NCI-H345 treated with DMSO at 0.1 percent for 48 hours (cell line): ENCODE measurements at regions not wholly inside any gene's neighbourhood (a gene's known extent, or its start where the extent isn't known, plus 50 kb on each side); places are given as distances from the start of the nearest gene placed in this dataset.
"Not testable (repeated sequence)": the region's sequence is repeated elsewhere in the genome, so short reads cannot be mapped to it uniquely, and the experiment has no call there.

Source experiments
- DNase-seq: peaks from one replicate; lab custom pipeline; 2025; ENCODE audit not compliant: unreplicated experiment; lab: John Stamatoyannopoulos, UW

DNA sequence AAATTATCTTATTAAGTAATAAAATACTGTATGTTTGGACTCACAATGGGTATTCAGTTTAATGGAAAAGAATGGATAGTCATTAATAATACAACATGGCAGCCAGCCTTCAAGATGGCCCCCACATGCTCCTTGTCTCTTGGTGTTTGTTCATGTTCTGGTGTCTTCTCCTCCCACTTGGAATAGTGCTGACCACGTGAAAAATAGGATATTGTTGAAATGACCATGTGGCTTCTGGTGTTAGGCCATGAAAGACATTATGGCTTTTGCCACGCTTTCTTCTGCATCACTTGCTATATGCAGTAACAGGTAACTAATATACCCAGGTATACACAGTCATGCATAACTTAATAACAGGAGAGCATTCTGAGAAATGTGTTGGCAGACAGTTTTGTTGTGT is 341.0 kb downstream of the KCNJ2 start:
- DNase-seq = no peak

DNA sequence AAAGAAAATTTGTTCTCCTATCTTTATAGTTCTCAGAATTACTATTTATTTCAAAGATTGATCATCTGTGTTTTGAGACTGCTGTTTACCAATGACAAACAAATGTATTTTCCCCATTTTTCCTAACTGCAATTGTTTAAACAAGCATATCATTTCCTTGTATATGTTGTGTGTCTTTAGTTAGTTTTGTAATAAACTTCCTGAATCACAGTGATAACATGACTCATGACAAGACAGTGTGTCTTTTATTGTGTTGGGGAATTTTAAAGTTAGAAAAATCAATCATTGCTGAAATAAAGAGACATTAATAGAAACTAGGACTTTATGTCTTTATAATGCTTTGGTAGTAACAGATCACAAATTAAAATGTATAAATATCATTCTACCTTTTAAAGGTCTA is 348.5 kb downstream of the KCNJ2 start:
- DNase-seq = no peak

DNA sequence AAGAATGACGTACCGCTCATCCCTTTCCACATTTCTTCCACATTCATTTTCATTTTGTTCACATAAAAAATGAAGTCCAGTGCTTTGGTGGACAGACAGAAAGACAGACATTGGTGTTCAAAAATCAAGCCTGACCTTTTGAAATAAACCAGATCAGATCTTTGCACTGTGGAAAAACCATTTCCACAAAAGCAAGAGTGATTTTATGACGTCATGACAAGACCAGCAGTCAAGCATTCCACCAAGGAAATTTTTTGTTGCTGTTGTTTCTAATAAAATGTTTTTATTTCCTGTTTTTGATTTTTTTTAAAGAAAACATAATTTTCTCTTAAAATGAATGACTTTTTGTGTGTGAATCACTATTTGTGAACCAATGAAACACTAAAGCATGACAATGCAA is 350.0 kb downstream of the KCNJ2 start:
- no peak for DNase-seq

DNA sequence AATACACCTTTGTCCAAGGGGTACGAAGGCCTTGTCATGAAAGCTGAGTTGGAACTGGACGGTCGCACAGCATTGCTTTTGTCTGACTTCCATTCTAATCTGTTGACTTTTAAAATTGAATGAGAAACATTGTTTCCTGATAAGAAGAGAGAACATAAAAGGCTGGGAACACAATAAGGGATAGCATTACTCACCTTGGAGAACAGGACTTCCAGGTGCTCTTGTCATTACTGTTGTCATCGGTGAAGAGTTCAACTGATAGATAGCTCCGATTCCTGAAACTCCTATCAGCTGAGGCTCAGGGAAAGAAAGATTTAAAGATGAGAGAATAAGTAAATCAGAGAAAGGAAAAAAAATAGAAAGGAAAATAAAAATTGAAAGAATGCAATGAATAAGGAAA is 351.1 kb downstream of the KCNJ2 start:
- DNase-seq = peak; percentile 19

DNA sequence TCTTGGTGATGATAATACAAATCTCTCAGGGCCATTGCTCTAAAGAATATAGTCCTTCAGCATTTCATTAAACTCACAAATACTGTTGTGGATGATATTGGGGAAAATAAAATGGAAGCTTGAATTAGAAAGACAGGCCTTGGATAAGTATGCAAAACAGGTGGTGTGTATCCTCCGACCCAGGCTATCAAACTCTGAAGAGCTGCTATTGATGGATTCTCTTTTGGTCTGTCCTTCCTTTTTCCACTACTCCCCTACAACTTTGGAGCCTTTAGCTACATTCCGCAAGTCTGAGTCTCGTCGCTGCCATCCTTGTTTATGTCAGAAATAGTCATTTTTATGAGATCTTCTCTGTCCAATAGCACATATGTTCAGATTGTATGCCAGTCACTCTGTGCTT is 351.6 kb downstream of the KCNJ2 start:
- no peak for DNase-seq

DNA sequence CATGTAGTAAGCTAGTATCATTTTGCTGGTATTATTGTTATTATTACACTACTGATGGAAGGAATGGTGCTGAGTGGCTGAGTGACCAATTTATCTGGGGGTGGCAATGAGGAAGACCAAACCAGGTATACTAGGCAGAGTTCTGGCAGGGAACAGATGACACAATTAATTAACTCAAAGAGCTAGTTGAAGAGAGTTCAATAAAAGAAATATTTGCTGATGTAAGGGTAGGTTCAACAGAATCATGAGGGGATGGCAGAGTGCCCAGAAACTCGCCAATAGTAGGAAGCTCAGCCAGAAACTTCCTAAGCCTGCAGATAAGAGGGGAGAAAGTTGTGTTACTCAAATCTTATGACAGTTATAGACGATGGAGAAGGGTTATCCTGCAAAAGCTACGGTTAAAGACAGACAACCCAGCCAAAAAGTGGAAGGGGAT is 352.5 kb downstream of the KCNJ2 start:
- peak; percentile 15 for DNase-seq

DNA sequence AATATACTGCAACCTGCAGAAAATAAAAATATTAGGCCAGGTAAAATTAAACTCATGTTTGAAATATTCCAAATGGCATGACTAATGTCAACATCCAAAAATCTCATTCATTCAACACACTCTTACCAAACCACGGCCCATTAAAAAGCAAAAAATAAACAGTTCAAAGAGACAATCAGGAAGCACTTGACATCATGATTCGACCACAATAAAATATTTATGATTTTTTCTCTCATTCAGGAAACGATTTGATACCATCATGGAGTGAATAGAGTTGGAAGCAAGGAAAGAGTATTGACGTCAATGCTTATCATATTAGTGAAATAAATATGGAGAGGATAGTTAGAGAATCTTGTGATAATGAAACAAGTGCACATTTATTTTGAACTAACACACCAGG is 354.1 kb downstream of the KCNJ2 start:
- no peak for DNase-seq

DNA sequence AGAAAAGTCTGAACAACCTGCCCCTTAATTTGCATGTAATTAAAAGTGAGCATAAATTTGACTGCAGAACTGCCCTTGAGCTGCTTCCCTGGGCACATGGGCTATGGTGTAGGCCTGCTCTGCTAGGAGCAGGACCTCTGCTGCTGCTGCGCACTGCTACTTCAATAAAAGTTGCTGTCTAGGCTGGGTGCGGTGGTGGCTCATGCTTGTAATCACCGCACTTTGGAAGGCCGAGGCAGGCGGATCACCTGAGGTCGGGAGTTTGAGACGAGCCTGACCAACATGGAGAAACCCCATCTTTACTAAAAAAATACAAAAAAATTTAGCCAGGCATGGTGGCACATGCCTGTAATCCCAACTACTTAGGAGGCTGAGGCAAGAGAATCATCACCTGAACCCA is 355.7 kb downstream of the KCNJ2 start:
- DNase-seq = not testable (repeated sequence)

DNA sequence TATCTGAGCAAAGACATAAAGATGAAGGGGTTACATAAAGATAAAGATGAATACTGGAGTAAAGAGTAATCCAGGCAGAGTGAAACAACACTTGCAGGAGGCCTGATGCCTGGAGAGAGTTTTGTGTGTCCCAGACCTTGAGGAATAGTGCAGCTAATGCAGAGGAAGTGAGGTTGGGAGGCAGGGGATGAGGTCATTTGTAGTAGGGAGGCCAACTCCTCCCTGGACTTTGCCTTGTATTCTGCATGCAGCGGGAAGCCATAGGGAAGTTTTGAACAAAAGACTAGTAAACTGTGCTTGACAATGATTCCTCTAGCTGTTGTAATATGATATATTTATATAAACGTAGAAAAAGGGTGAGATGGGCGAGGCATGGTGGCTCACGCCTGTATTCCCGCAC is 356.6 kb downstream of the KCNJ2 start:
- DNase-seq = no peak

DNA sequence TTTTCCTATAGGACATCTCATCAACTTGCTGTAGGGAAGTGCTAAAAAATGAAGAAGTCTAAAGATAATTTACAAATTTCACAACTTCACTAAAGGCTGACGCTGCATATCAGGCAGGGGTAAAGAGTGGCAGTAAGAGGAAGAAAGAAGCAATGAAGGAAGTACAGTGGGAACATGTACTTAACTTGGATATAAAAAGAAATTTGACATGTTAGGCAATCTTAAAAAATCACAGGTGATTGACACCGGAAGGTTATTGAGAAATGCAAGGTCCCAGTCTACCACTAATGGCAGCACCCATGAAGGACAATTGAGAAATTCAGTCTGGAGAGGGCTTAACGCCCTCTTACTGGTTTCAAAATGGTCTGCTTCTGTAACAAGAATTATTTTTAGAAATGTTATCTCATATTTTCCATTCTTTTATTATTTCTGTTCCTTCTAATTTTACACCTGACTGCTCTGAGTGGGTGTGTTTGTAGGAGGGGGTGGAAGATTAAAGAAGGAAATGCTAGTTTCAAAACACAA is 358.1 kb downstream of the KCNJ2 start:
- DNase-seq = no peak

DNA sequence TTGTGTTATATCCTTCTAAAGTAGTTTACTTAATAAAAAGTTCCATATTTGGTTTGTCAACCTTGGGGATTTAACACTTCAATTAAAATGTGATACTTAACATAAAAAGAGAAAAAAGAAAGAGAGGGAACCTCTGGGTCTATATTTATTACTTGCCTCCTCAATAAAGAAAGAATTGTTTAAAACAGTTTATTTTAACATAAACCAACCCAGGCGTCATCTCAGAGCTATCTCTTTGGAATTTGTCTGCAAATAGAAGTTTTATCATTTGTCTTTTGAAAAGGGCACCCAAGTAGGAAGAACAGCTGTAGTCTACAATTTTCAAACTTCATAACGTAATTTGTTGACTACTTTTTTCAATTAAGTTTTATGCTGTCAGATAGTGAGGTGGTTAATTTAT is 364.1 kb downstream of the KCNJ2 start:
- DNase-seq = no peak

DNA sequence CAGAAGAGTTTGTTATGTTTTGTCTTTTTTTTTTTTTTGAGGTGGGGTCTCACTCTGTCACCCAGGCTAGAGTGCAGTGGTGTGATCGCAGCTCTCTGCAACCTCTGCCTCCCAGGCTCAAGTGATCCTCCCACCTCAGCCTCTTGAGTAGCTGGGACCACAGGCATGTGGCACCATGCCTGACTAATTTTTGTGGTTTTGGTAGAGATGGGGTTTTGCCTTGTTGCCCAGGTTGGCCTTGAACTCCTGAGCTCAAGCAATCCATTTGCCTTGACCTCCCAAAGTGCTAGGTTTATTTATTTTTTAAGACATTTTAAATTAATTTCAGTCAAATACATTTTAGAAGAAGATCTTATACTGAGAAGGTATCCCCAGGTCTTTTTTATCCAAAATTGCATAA is 366.7 kb downstream of the KCNJ2 start:
- no peak for DNase-seq

DNA sequence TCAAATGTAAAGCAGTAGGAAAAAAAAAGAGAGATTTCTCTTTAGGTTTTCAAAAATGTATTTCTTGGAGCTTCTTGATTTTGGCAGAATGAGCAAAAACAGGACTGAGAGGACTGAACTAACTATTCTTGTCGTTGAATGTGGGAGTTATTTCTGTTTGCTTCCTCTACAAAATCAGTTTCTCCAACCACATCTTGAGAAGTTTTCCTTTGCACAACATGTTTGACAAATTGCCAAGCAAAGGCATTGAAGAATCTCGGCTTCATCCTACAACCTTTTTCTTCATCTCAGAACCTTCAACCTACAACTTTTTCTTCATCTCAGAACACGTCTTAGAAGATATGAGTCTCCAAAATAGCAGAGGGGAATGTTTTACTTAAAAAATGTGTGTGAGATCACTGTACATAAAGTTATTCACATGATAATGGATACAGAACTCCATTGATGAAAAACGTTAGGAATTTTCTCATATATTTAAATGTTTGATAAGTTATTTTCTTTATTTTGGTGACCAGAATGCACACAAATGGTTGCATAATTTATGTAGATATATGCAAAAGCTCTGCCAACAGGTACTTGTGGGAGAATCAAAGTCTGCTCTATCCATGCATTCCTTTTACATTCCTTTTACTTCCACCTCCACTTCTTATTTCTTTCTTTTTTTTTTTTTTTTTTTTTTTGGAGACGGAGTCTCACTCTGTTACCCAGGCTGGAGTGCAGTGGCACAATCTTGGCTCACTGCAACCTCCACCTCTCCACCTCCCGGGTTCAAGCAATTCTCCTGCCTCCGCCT is 370.0 kb downstream of the KCNJ2 start:
- DNase-seq = no peak

DNA sequence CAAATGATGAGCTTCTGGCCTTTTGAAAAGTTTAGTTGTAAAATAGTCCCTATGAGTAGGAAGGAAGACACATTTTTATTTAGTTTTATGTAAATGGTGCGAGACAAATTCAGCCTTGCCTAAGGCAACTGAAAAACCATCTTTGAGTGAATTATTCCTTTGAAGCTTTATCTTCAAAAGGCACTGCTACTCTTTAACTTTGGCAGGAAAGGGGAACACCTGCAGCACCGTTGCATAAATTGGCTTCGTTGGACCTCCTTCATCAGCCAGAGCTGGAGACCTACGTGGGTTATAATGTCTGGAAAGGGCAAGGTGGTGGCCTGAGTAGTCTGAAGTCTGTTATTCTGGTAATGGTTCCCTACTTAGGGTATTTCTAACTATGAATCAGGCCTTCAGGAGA is 373.5 kb downstream of the KCNJ2 start:
- DNase-seq = no peak

DNA sequence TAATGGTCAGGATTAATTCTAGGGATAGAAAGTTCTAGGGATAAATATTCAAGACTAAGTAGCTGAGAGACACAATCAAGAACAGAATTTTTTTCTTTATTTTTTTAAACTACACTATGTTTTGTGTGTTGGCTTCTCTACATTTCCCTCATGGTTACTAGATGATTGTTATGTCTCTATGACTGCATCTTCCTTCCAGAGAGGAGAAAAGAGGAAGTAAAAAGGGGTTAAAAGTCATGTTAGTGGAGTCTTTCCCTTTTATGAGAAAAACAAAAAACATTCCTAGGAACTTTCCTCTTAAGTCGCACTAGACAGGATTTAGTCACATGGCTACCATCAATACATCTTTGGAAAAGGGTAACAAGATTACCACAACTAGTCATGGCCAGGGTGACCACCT is 375.0 kb downstream of the KCNJ2 start:
- no peak for DNase-seq

DNA sequence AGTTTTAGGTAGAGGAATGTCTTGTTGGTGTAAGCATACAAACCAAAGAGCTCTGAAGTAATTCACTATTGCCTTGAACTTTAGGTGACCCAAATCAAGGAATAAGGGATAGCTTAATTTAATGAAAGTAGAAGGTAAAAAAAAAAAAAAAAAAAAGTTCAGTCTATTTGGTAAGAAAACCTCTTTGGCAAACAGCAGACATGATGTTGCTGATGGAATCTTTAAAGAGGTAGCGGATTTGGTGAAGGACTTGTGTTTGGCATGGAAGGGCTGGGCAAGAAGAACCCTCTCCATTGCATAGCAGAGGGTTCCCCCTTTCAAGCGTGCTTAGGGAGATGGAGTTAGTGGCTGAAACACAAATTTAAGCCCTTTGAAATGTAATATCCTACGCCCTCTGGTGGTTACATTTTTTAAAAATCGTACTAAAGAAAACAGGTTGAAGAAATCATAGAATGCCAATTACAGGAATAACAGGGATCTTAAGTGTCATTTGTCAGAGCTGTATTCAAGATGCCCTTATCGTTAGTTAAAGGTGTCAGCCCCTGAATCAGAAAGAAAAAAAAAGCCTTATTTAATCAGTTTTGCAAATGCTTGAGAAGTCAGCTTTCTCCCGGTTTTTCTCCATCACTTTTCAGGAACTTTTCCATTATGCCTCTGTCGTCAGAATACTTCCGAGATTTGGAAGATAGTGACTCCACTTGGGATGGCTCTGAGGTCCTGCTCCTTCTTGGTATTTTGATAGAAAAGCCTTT is 383.1 kb downstream of the KCNJ2 start:
- DNase-seq = peak; percentile 21

DNA sequence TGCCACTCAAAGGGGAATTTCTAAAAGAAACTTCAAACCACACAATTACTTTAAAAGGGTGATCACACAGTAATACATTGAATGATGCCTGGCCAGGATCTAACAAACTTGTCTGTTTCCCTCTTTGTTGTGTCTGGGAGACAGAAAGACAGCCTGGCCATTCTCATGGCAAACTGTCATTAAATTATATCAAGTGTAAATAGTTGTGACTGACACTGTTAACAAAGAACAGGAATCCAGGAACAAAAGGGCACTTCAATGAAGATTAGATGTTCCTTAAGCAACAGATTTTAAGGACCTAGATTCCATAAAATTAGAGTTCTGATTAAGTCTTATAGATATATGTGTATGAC is 383.6 kb downstream of the KCNJ2 start:
- DNase-seq = no peak

DNA sequence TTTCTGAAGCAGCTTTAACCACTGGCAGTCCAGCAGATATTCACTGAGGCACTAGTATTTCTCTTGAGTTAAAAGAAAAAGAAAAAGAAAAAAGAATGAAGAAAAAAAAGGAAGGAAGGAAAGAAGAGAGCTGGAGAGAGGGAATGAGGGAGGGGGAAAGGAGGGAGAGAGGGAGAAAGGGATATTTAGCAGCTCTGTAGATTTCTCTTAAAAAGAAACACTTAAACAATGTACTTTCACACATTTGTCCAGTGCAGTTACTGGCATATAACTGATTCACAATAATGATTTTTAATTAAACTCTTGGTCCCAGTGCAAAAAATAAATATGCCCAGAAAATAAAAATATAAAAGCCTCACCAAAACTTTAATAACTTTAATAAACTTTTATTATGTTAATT is 386.4 kb downstream of the KCNJ2 start:
- no peak for DNase-seq

DNA sequence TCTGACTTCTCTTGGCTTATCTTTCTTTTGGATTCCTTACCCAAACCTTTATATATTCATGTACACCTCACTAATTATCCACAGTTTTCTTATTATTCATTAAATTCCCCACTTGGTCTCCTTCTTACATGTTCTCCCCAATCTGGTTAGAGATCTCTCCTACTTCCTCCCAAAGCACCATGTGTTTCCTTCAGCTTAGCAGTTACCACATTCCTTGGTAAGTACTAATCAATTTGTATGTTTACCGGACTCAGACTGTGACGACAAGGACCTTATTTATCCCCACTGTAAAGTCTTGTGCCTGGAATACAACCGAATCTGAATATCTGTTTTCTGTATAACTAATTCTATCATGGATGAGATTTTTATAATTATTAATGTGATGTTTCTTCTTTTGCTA is 389.5 kb downstream of the KCNJ2 start:
- DNase-seq = no peak

DNA sequence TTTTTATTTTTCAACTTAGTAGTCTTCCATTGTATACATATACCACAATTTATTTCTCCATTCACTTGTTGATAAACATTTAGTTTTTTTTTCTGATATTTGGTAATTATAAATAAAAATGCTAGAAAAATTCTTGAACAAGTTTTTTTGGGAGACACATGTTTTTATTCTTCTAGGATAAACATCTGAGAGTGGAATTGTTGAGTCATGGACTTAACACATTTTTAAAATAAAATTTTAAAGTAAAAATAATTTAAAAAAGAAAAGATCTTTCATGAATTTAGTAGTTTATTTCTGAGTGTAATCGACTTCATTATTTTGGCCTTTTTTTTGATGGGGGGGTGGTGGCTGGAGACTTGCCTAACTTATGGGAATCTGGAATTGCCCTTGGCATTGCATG is 391.1 kb downstream of the KCNJ2 start:
- DNase-seq = no peak

DNA sequence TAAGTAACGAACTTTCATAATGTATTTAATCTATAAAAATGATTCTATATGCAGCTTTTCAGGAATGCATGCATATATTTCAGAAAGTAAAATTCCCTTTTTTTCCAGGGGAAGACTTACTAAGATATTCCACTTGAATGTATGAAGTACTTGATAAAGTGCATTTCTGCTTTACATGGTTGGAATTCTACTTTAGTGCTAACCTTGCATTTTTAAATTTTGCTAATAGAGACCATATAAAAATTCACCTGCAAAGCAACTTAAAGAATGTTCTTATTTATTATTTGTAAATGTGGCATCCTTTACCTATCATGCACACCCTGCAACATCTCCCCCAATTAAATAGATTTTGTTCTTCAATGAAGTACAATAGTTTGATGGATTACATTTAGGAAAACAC is 392.8 kb downstream of the KCNJ2 start:
- DNase-seq = no peak

DNA sequence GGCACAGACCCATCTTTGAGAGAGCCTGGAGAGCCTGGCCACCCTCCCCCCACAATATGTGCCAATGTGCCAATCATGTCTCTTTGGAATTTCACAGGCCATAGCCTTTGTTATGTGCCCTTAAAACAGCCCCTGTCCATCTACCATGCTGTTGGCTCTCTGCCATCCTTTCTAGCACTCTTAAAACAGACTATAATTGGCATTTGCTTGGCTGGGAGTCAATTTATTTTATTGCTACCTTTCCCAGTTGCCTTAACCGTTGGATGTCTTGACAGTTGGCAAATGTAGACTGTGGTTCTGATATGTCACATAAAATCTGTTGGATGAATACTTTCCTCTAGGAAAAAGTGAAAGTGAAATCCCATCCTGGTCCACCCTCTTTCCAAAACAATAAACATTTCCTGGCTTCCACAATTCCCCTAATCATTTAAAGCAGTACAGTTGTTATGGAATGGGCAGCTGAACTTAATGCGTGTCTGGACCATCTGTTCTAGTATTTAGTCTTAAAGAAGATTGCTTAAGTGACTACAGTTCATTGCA is 394.0 kb downstream of the KCNJ2 start:
- peak; percentile 82 for DNase-seq
